ENCODE measurements at regions not wholly inside any gene's neighbourhood (a gene's known extent, or its start where the extent isn't known, plus 50 kb on each side); places are given as distances from the start of the nearest gene placed in this dataset.
"Not testable (repeated sequence)": the region's sequence is repeated elsewhere in the genome, so short reads cannot be mapped to it uniquely, and the experiment has no call there.

DNA sequence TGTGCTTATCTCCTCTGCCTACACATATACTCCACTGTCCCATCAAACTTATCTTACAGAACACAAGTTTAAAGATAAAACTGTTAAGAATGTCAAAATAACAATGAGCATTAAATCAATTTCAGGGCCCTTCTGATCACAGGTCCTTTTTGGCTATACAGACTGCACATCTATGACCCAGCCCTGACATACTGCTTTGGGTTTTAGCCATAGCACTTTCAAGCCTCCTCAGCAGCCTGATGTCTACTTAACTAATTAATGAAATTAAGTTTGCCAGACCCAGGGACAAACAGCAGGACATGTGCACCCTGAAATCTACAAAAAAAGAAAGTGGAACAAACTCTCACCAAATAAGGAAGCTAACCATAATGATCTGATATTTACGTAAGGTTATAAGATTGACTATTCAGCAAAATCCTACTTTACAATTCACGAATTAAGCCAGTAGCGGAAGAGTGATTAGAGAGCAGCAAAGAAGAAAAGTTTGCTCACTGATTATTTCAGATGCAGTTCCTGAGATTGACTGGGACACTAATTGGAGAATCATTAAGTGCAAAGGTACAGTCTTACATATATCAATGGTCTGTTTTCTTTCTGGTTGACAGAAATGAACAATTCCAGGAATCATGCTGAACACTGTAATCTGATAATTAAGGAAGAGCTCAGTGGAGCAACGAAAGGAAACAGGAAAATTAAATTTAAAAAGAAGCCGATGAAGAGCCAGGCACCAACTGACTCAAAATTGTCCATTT lies 669.3 kb upstream of the LRRN3 start:
- no peak for DNase-seq

DNA sequence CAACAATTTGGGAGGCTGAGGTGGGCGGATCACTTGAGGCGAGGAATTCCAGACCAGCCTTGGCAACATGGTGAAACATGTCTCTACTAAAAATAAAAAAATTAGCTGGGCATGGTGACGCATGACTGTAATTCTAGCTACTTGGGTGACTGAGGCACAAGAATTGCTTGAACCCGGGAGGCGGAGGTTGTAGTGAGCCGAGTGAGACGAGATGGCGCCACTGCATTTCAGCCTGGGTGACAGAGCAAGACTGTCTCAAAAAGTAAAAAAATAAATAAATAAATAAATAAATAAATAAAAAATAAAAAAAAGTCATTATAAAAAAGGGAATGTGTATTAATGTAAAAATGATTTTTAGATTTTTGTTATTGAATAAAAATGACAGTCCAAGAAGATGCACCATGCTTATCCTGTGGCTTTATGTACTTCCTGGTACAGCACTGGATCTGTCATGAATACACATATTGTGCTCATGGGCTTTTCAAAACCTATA lies 658.8 kb upstream of the LRRN3 start:
- DNase-seq: no peak

DNA sequence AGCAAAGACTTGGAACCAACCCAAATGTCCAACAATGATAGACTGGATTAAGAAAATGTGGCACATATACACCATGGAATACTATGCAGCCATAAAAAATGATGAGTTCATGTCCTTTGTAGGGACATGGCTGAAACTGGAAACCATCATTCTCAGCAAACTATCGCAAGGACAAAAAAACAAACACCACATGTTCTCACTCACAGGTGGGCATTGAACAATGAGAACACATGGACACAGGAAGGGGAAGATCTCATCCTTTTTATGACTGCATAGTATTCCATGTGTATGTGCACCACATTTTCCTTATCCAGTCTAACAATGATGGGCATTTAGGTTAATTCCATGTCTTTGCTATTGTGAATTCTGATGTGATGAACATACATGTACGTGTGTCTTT lies 652.0 kb upstream of the LRRN3 start:
- DNase-seq: not testable (repeated sequence)

- DNase-seq: peak; percentile 10
These were observed 648.5 kb upstream of the LRRN3 start for GRCh38 chr7:110442381-110442837.

DNA sequence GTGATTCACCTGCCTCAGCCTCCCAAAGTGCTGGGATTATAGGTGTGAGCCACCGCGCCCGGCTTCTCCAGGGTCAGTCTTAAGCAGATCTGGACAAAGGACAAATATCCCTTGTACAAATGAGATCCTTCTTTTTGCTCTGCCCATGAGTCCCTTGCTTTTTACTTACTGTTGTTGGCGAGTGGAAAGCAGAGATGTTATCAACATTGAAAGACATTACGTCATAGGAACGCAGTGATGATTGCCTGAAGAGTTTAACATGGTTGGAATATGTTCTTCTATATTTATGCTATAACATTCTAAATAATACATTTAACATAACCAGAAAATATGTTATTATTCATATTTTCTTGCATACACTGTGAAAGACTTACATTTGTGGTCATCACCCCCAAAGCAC lies 644.3 kb upstream of the LRRN3 start:
- DNase-seq: no peak

GRCh38 chr7:110448918-110449317 lies 642.0 kb upstream of the LRRN3 start:
- no peak for DNase-seq

DNA sequence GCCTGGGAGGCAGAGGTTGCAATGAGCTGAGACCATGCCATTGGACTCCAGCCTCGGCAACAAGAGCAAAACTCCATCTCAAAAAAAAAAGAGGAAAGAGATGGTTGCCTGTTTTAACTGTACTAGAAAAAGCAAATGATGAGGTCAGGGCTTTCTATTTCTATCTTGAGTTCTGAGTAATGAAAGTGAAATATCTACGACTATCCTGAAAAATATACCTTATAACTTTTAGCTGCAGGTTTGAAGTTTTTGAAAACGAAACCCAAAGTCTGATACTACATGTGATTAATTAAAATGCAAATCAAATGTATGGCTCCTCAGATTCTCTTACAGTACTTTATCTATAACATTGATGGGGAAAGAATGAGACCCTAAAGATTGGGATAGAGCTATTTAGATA lies 636.2 kb upstream of the LRRN3 start:
- no peak for DNase-seq

DNA sequence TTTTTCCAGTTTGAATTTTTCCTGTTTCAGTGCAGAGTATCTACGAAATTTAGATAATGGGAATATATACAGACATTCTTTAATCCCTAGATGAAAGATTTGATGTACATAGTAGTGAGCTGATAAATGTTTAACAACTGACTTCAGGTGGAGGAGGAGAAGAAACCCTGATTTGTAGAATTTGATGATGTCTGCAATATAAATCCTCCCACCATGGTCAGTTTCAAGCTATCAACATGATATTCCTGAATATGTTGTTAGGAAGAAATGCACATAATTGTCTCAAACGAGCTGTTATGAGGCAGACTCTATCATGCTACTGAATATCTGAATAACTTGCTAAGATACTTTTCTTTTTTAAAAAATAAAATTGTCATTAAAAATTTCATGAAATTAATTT lies 629.3 kb upstream of the LRRN3 start:
- DNase-seq: no peak

DNA sequence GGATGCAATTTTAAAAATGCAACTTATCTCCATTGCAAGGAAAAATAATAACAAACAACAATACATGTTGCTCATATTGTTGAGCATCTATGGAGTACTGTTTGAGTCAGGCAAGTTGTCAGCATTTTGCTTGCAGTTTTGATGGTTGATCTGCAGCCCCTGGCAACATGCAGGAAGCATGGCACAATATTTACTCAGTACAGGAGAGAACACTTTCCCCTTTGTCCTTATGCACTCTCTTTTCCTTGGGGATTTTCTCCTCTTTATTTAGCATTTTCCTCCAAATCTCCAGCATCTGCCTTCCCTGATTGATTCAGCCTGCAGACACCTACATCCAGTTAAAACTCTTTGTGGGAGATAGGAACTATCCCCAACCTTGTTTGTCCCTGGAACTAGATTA lies 620.5 kb upstream of the LRRN3 start:
- DNase-seq: no peak

DNA sequence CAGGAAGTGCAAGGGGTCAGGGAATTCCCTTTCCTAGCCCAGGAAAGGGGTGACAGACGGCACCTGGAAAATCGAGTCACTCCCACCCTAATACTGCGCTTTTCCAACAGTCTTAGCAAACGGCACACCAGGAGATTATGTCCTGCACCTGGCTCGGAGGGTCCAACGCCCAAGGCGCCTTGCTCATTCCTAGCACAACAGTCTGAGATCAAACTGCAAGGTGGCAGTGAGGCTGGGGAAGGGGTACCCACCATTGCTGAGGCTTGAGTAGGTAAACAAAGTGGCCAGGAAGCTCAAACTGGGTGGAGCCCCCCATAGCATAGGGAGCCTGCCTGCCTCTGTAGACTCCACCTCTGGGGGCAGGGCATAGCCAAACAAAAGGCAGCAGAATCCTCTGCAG lies 618.5 kb upstream of the LRRN3 start:
- not testable (repeated sequence) for DNase-seq

DNA sequence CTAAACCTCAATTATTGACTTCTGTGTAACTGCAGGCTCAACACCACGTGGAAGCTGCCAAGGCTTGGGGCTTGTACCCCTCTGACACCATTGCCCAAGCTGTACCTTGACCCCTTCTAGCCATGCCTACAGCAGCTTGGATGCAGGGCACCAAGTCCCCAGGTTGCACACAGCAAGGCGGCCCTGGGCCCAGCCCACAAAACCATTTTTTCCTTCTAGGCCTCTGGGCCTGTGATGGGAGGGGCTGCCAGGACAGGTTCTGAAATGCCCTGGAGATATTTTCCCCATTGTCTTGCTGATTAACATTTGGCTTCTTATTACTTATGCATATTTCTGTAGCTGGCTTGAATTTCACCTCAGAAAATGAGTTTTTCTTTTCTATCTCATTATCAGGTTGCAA lies 610.0 kb upstream of the LRRN3 start:
- no peak for DNase-seq

- no peak for DNase-seq
These were observed 607.4 kb upstream of the LRRN3 start for GRCh38 chr7:110483553-110483952.

DNA sequence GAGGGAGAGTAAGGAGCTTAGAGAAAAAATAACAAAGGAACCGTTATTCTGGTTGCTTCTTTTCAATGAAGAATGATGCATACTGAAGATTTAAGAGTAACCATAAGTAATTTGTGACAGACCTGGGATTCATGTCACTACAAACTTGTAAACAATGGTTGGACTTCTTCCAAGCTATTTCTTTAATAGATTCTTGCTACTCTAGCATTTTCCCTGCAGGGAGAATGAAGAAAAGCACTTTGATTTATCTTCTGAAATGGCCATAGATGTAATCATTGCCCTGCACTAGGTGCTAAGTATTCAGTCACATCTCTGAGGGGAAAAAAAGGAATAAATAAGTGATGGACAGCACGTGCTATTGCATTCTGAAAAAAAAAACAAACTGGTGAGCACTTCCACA lies 606.6 kb upstream of the LRRN3 start:
- no peak for DNase-seq

GRCh38 chr7:110486549-110486948 lies 604.4 kb upstream of the LRRN3 start:
- no peak for DNase-seq

DNA sequence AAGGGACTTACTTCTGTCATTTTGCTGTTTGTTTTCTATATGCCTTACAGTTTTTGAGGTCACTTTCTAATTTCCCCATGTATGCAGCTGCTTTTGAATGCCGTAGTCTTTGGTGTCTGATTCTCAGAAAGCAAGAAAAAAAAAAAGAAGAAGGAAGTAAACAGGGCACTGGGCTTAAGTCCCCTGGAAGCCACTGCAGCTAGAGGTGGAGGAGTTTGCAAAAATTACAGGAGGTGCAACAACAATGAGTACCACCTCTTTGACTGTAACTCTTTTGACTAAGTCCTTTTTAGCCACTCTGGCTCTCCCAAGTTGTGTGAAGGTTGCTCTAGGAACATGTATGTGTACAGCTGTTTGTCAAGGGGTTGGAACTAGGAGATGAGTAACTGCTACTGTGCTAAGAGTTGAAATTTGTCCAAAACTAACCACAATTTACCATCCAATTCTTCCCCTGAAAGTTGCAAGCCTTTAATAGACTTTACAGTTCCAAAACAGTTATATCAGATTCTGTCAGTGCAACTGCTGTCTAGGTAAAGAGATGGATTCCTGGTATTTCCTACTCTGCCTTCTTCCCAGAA lies 588.0 kb upstream of the LRRN3 start:
- DNase-seq: no peak

- DNase-seq: no peak
These were observed 583.6 kb upstream of the LRRN3 start for GRCh38 chr7:110507369-110507768.

DNA sequence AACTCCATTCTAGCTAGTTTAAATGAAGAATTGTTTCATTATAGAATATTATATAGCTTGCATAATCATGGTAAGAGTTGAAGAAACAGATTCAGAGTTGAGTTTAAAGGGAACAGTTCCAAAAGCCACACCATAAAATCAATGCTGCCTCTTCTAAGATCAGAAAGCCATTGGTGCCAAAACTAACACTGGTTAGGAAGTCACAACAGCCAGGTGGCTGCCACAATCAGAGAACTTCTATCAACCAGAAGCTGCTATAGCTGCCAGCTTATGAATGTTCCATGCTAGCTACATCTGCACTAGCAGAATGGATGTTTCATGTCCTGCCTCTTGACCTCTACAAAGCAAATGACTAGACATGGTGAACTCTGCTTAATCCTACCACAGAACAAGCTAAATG lies 583.1 kb upstream of the LRRN3 start:
- no peak for DNase-seq

GRCh38 chr7:110514975-110515551 lies 575.9 kb upstream of the LRRN3 start:
- DNase-seq: not testable (repeated sequence)

DNA sequence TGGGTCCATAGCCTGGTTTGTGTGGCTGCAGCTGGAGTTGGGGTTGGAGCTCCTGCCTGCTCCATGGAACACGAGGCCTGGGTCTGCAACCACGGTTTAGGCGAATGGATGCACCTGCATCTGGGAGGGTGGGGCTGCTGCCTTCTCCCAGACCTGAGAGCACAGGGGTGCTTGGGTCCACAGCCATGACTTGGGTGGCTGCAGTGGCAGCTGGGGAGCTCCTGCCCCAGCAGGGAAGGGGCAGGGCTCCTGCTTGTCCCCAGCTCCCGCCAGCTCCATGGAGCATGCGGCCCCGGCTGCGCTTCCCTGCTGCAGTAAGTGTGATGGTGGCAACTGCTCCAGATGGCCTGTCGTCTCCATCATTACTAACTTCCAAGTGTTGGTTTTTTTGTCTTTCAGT lies 571.1 kb upstream of the LRRN3 start:
- DNase-seq: no peak

DNA sequence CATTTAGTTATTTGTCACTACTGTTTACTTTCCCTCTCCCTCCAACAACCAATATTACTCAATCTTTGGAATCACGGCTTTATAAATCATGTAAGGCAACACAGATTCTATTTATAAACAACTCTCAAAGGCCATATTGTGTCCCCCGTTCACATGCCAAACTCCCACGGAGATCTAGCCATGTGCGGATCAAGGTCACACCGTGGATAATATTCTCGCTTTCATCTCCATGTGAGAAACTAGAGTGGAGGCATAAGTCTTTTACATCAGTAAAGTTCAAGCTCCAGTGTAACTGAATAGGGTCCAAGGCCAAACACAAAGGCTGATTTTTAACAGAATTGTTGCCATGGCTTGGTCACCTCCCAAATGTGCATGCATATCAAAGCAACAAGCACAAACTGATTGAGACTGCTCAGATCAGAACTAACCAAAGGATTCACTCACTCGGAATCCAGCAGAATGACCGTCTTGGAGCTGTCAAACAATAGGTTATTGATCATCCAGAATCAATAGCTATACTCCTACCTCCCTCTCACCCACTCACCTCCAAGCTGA lies 569.5 kb upstream of the LRRN3 start:
- no peak for DNase-seq

DNA sequence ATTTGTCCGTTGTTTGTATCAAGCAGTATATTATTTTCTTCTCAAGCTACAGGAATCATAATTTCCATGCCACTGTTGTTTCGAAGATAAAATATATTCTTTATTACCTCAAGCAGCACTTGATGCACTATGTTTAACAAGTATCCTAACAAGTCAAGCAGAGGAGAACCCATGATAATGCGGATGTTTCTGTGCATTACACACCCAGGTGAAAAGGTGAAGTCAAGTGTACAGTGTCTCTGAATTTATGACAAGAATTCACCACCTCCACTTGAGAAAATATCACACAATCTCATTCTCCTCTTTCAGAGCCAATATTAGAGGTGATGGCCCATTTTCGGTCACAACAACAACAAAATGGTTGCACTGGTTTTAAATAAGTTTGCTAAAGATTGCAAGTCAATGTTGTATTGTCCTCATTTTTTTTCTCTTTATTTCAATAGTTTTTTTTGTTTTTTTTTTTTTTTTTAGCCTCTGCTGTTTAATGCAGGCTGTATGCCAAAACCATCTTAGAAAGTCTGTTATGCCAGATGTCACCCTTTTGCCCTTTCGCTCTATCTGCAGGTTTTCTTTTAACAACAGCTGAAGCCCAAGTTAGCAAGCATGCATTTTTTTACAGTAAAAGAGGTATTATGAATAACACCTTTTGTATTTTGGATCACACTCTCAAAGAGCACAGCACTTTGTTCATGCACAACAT lies 568.7 kb upstream of the LRRN3 start:
- DNase-seq: no peak

- DNase-seq: no peak
These were observed 568.1 kb upstream of the LRRN3 start for GRCh38 chr7:110522761-110523200.

DNA sequence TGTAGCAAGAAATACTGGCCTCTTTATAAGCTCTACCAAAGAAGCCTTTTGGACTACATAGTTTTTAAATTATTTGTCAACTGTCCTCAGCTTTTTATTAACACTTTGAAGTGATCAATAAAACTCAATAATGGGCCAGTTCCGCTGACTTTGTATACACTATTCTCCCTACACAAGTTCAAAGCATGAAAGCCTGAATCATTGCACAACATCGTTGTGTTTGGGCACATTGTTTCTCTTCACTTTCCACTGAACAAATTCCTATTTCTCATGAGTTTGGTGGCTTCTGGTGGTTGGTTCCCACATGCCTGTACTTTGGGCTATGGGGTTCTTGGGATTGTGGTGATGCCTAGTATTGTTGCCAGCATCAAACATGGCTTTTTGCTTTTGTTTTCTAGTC lies 561.8 kb upstream of the LRRN3 start:
- DNase-seq: no peak

Measured in activated naive CD4-positive, alpha-beta T cell treated with anti-CD3 and anti-CD28 coated beads, Interleukin-2, amount 50 U/mL, for 16 hours (primary cell).